H1 (cell line): ENCODE measurements at regions not wholly inside any gene's neighbourhood (a gene's known extent, or its start where the extent isn't known, plus 50 kb on each side); places are given as distances from the start of the nearest gene placed in this dataset.

Source experiments
- CTCF ChIP-seq, 3 experiments: IDR thresholded peaks; 1 replicate in 2 of 3; 2 replicates in 1 of 3; pipeline versions ENCODE4 v1.5.1 to v1.6.1; 2011; ENCODE audit warnings: low read length in 3 of 3, mild to moderate bottlenecking in 3 of 3, inconsistent platforms in 2 of 3, low read depth in 1 of 3, moderate library complexity in 1 of 3; ENCODE audit not compliant: insufficient read depth in 1 of 3; ENCODE audit errors: control extremely low read depth in 1 of 3
- JUND ChIP-seq: IDR thresholded peaks from 2 replicates; pipeline ENCODE4 v1.6.1; 2011; ENCODE audit warnings: mild to moderate bottlenecking, improper control_type of control experiment, low read length
- KDM4A ChIP-seq: IDR thresholded peaks from one replicate; pipeline ENCODE4 v1.7.1; 2012; ENCODE audit warnings: low read depth, mild to moderate bottlenecking, moderate library complexity, low read length, inconsistent platforms; ENCODE audit not compliant: severe bottlenecking
- PHF8 ChIP-seq: fragments of 200-600 bp; sonication (generic); conservative IDR thresholded peaks from 2 replicates; pipeline ENCODE4 v1.7.1; 2012; ENCODE audit warnings: low read depth, mild to moderate bottlenecking, inconsistent platforms, low read length, moderate library complexity
- SIX5 ChIP-seq: IDR thresholded peaks from 2 replicates; pipeline ENCODE4 v1.6.1; 2011; ENCODE audit warnings: mild to moderate bottlenecking, low read depth, low read length
- SRF ChIP-seq: IDR thresholded peaks from 2 replicates; pipeline ENCODE4 v1.6.1; 2011; ENCODE audit warnings: mild to moderate bottlenecking, low read depth, low read length, moderate library complexity
- YY1 ChIP-seq: IDR thresholded peaks from 2 replicates; pipeline ENCODE4 v1.6.1; 2011; ENCODE audit warnings: low read depth, mild to moderate bottlenecking, low read length

DNA sequence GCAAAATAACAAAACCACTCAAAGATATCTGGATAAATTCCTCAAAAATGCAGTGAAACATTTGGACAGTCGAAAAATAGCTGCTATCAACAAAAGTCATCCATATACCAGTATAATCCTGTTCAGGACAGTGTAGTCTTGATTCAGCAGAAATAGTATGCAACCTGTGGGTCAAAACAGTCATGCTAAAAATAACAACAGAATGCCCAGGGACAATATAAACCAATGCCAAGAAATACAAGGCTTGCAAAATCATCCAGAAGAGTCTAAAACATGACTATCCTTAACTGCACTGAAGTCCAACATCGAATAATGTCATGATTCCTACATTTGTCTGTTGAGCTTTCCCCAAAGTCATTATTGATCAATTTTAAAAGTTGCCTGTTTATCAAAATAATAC lies 425.9 kb downstream of the FSCB start (continued):
- TF ChIP-seq CTCF (IDR thresholded peaks at IDR 0.05; ENCODE audit: control extremely low read depth in 1 of 3, insufficient read depth in 1 of 3, low read depth in 1 of 3, low read length in 3 of 3): no peak
- TF ChIP-seq YY1: no peak
- no peak for TF ChIP-seq JUND
- TF ChIP-seq PHF8: no peak
- no peak for TF ChIP-seq KDM4A
- no peak for TF ChIP-seq SIX5
- TF ChIP-seq SRF: no peak
